AG04449 (cell line): ENCODE measurements at regions not wholly inside any gene's neighbourhood (a gene's known extent, or its start where the extent isn't known, plus 50 kb on each side); places are given as distances from the start of the nearest gene placed in this dataset.

Source experiments
- CTCF ChIA-PET: fragments of 350-600 bp; formaldehyde crosslinking; extraction: SDS; loops from one replicate; lab custom pipeline; 2021; ENCODE audit warnings: antibody characterized with exemption; lab: Yijun Ruan, JAX
- POLR2A ChIA-PET: fragments of 400-600, 350-600 bp; formaldehyde crosslinking; extraction: SDS; loops from one replicate; lab custom pipeline; 2020; ENCODE audit warnings: antibody characterized with exemption, inconsistent platforms; lab: Yijun Ruan, JAX
- DNase-seq: peaks from one replicate; pipeline ENCODE4 v3.0.0-alpha.2; 2010; ENCODE audit warnings: low read depth, low spot score
- H3K4me3 ChIP-seq: 2 replicates; pipeline ENCODE4 v1.5.1; 2011; ENCODE audit warnings: low read depth, mild to moderate bottlenecking, control low read depth, low read length
- CTCF ChIP-seq: IDR thresholded peaks from one replicate; pipeline ENCODE4 v1.5.1; 2011; ENCODE audit warnings: mild to moderate bottlenecking, moderate library complexity, low read length, control low read depth, inconsistent platforms; ENCODE audit not compliant: insufficient read depth; ENCODE audit errors: missing control alignments

- TF ChIP-seq CTCF = no peak
- no peak for DNase-seq
- CTCF ChIA-PET = no interaction called here
- POLR2A ChIA-PET = no interaction called here
- H3K4me3 ChIP-seq = no peak overlapping the region
Observed at GRCh38 chr3:86481636-86482035, 509.3 kb downstream of the VGLL3 start.

GRCh38 chr3:86481031-86481430 lies 509.9 kb downstream of the VGLL3 start:
- CTCF ChIA-PET = no interaction called here
- DNase-seq = no peak
- POLR2A ChIA-PET = no interaction called here
- no peak for TF ChIP-seq CTCF
- no peak overlapping the region for H3K4me3 ChIP-seq

- TF ChIP-seq CTCF = no peak
- ChIA-PET CTCF (no interaction called here), POLR2A (no interaction called here)
- no peak for DNase-seq
- no peak overlapping the region for H3K4me3 ChIP-seq
Observed at GRCh38 chr3:86464180-86464579, 526.8 kb downstream of the VGLL3 start.

GRCh38 chr3:86451749-86452148 lies 539.2 kb downstream of the VGLL3 start:
- no peak overlapping the region for H3K4me3 ChIP-seq
- no peak for TF ChIP-seq CTCF
- DNase-seq = no peak
- ChIA-PET CTCF (no interaction called here), POLR2A (no interaction called here)

GRCh38 chr3:86438544-86438943 lies 552.4 kb downstream of the VGLL3 start:
- POLR2A ChIA-PET = no interaction called here
- DNase-seq = no peak

GRCh38 chr3:86427343-86427742 lies 563.6 kb downstream of the VGLL3 start:
- no peak overlapping the region for H3K4me3 ChIP-seq
- POLR2A ChIA-PET = no interaction called here
- CTCF ChIA-PET = no interaction called here
- no peak for DNase-seq
- TF ChIP-seq CTCF = no peak

More at GRCh38 chr3:86438544-86438943, 552.4 kb downstream of the VGLL3 start:
- CTCF ChIA-PET = no interaction called here
- no peak for TF ChIP-seq CTCF
- no peak overlapping the region for H3K4me3 ChIP-seq
